ENCODE measurements at regions not wholly inside any gene's neighbourhood (a gene's known extent, or its start where the extent isn't known, plus 50 kb on each side); places are given as distances from the start of the nearest gene placed in this dataset.

DNA sequence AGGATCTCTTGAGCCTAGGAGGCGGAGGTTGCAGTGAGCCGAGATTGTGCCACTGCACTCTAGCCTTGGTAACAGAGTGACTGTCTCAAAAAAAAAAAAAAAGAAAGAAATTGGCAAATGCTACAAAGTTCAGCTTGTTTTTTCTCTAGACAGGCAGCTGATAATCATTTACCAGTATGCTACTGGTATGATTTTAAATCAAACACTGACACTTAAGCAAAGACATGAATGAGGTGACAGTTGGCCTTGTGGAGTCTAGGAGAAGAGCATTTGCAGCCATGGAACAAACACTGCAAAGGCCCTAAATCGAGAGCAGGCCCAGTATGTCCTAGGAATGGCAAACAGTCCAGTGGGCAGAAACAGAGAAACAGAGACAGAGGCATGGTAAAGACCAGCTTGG lies 99.7 kb upstream of the CEP85L start (continued):
- no peak for TF ChIP-seq NRF1 (IDR thresholded peaks at IDR 0.05; ENCODE audit: low read depth, low read length)
- TF ChIP-seq CHD1 (IDR thresholded peaks at IDR 0.05; ENCODE audit: low read depth, low read length), result no peak
- no peak for TF ChIP-seq BCL11A (IDR thresholded peaks at IDR 0.05; ENCODE audit: low read depth in 2 of 2, low read length in 2 of 2)
- no peak for TF ChIP-seq KDM4A (IDR thresholded peaks at IDR 0.05; ENCODE audit: low read depth, low read length, severe bottlenecking)

Measured in H1 (cell line).